ENCODE measurements at regions not wholly inside any gene's neighbourhood (a gene's known extent, or its start where the extent isn't known, plus 50 kb on each side); places are given as distances from the start of the nearest gene placed in this dataset.
A peak's percentile ranks its signal among the peaks of the same experiment; 100 is the strongest.

GRCh38 chr2:160635488-160635887, 141.9 kb upstream of the RBMS1 start:
- DNase-seq (ENCODE audit: low read depth): peak; percentile 18
- no peak for TF ChIP-seq CTCF (IDR thresholded peaks at IDR 0.05; ENCODE audit: insufficient read depth, low read depth, low read length)
- H3K4me3 ChIP-seq (ENCODE audit: low read depth, low read length): no peak overlapping the region

GRCh38 chr2:160639472-160639871, 145.9 kb upstream of the RBMS1 start:
- DNase-seq (ENCODE audit: low read depth): no peak
- no peak overlapping the region for H3K4me3 ChIP-seq (ENCODE audit: low read depth, low read length)
- no peak for TF ChIP-seq CTCF (IDR thresholded peaks at IDR 0.05; ENCODE audit: insufficient read depth, low read depth, low read length)

GRCh38 chr2:160646684-160647444, 153.3 kb upstream of the RBMS1 start:
- no peak for TF ChIP-seq CTCF (IDR thresholded peaks at IDR 0.05; ENCODE audit: insufficient read depth, low read depth, low read length)
- DNase-seq (ENCODE audit: low read depth): no peak
- H3K4me3 ChIP-seq (ENCODE audit: low read depth, low read length): no peak overlapping the region

- H3K4me3 ChIP-seq (ENCODE audit: low read depth, low read length): no peak overlapping the region
- DNase-seq (ENCODE audit: low read depth): no peak
- TF ChIP-seq CTCF (IDR thresholded peaks at IDR 0.05; ENCODE audit: insufficient read depth, low read depth, low read length): no peak
Observed at GRCh38 chr2:160647967-160648685, 154.5 kb upstream of the RBMS1 start.

- DNase-seq (ENCODE audit: low read depth): no peak
- TF ChIP-seq CTCF (IDR thresholded peaks at IDR 0.05; ENCODE audit: insufficient read depth, low read depth, low read length): no peak
Observed at GRCh38 chr2:160649698-160650097, 156.1 kb upstream of the RBMS1 start.

GRCh38 chr2:160650196-160651118, 156.8 kb upstream of the RBMS1 start:
- no peak for TF ChIP-seq CTCF (IDR thresholded peaks at IDR 0.05; ENCODE audit: insufficient read depth, low read depth, low read length)
- no peak overlapping the region for H3K4me3 ChIP-seq (ENCODE audit: low read depth, low read length)
- no peak for DNase-seq (ENCODE audit: low read depth)

More at GRCh38 chr2:160649698-160650097, 156.1 kb upstream of the RBMS1 start:
- no peak overlapping the region for H3K4me3 ChIP-seq (ENCODE audit: low read depth, low read length)
